ENCODE measurements at regions not wholly inside any gene's neighbourhood (a gene's known extent, or its start where the extent isn't known, plus 50 kb on each side); places are given as distances from the start of the nearest gene placed in this dataset.

DNA sequence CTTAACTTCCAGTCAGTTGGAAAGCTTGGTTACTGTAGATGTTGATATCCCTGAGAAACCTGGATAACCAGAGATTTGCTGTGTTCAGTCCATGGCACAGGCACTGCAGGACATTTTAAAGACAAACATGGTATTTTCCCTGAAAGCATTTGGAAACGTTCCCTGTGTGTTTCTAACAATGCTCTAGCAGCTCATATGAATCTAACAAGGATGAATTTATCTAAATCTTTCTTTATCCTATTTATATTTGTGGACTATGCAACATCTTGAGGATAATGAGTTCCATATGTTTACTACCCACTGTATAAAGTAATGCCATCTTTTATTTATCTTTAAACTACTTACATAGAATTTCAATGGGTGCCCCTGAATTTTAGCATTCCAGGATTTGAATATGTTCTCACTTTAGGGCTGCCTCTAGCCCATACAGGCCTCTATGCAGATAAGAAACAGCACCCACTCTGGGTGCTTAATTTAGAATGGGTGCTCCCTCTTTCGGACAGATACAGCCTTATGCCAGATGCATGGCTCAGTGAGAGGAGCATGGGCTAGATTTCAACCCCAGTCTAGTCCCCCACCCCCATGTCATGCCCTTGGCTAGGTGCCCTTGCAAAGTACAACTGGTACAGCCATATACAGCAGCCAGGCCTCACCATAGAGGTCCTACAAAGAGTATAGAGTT is 50.6 kb upstream of the NEMP2 start:
- H3K9me3 Mint-ChIP-seq (ENCODE audit: low read depth, unreplicated experiment): peaks cover 5% of the 10 kb centered on the region
- H3K36me3 Mint-ChIP-seq (ENCODE audit: insufficient read depth, unreplicated experiment): no peaks in the 10 kb centered on the region
- intact Hi-C loops (cut with micrococcal nuclease; ENCODE audit: unreplicated experiment): no loop called here
- TF ChIP-seq, protein P1, sequence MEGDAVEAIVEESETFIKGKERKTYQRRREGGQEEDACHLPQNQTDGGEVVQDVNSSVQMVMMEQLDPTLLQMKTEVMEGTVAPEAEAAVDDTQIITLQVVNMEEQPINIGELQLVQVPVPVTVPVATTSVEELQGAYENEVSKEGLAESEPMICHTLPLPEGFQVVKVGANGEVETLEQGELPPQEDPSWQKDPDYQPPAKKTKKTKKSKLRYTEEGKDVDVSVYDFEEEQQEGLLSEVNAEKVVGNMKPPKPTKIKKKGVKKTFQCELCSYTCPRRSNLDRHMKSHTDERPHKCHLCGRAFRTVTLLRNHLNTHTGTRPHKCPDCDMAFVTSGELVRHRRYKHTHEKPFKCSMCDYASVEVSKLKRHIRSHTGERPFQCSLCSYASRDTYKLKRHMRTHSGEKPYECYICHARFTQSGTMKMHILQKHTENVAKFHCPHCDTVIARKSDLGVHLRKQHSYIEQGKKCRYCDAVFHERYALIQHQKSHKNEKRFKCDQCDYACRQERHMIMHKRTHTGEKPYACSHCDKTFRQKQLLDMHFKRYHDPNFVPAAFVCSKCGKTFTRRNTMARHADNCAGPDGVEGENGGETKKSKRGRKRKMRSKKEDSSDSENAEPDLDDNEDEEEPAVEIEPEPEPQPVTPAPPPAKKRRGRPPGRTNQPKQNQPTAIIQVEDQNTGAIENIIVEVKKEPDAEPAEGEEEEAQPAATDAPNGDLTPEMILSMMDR (IDR thresholded peaks at IDR 0.05; ENCODE audit: unreplicated experiment): no peak
- no peak overlapping the region for H3K4me3 Mint-ChIP-seq (ENCODE audit: low read depth, unreplicated experiment)
- peaks cover 25% of the 10 kb centered on the region for H3K4me1 Mint-ChIP-seq (ENCODE audit: low read depth, unreplicated experiment)
- H3K27me3 Mint-ChIP-seq (ENCODE audit: unreplicated experiment): no peaks in the 10 kb centered on the region
- no peak overlapping the region for H3K27ac Mint-ChIP-seq (ENCODE audit: unreplicated experiment)
- CTCF ChIA-PET: interaction anchor here (1.2 kb wide), 1 partner anchor 23 kb away, joined by 3 read pairs; no protein-coding TSS in a partner anchor
- no peak for DNase-seq
- no TSS peak for BruUV-seq (replicated peaks)

DNA sequence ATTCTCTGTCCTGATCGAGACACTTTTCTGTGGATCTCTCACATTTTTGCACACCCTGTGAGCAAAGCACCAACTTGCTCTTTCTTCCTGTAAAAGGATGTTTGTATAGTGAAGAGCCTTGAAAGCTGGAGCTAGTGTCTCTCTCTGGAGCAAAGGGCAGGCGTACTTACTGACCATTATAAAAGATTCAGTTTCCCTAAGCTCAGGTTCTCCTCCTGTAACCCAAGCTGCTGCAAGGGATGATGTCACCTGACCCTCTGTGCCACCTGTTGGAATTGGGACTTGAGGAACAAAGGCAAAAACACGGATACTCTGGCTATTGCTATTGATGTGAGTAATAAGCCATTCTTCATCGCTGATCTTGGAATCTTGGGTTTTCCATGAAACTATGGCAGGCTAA is 52.6 kb upstream of the NEMP2 start:
- no TSS peak for BruUV-seq (replicated peaks)
- no peaks in the 10 kb centered on the region for H3K36me3 Mint-ChIP-seq (ENCODE audit: insufficient read depth, unreplicated experiment)

DNA sequence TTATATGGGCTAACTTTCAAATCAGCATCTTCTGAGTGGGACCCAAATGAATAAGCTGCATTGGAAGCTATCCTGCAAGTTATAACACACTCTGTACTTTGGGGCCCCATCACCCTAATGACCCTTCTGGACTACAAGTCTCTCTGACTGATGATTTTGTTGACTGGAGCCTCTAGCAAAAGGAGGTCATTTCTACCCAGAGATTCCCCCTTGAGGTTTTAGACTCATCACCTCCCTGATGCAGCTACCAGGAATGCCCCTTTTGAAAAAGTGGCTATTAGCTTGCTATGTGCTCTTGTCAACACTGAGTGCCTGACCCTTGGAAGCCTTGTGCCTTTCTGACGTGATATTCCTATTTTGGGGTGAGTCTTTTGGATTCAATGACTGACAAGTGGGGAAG is 54.5 kb upstream of the NEMP2 start:
- H3K4me3 Mint-ChIP-seq (ENCODE audit: low read depth, unreplicated experiment): no peak overlapping the region
- TF ChIP-seq, protein P1 (IDR thresholded peaks at IDR 0.05; ENCODE audit: unreplicated experiment): no peak
- H3K27me3 Mint-ChIP-seq (ENCODE audit: unreplicated experiment): no peaks in the 10 kb centered on the region
- H3K36me3 Mint-ChIP-seq (ENCODE audit: insufficient read depth, unreplicated experiment): no peaks in the 10 kb centered on the region
- no peak for DNase-seq
- intact Hi-C loops (cut with micrococcal nuclease; ENCODE audit: unreplicated experiment): no loop called here
- BruUV-seq (replicated peaks): no TSS peak
- H3K4me1 Mint-ChIP-seq (ENCODE audit: low read depth, unreplicated experiment): peaks cover 7% of the 10 kb centered on the region
- H3K9me3 Mint-ChIP-seq (ENCODE audit: low read depth, unreplicated experiment): peaks cover 4% of the 10 kb centered on the region
- no peak overlapping the region for H3K27ac Mint-ChIP-seq (ENCODE audit: unreplicated experiment)
- CTCF ChIA-PET: no interaction called here

More for the DNA sequence above, 52.6 kb upstream of the NEMP2 start:
- DNase-seq: no peak
- peaks cover 5% of the 10 kb centered on the region for H3K9me3 Mint-ChIP-seq (ENCODE audit: low read depth, unreplicated experiment)
- intact Hi-C loops (cut with micrococcal nuclease; ENCODE audit: unreplicated experiment): no loop called here
- CTCF ChIA-PET: no interaction called here
- H3K4me3 Mint-ChIP-seq (ENCODE audit: low read depth, unreplicated experiment): no peak overlapping the region
- no peaks in the 10 kb centered on the region for H3K27me3 Mint-ChIP-seq (ENCODE audit: unreplicated experiment)
- no peak overlapping the region for H3K27ac Mint-ChIP-seq (ENCODE audit: unreplicated experiment)
- TF ChIP-seq, protein P1 (IDR thresholded peaks at IDR 0.05; ENCODE audit: unreplicated experiment): no peak
- peaks cover 22% of the 10 kb centered on the region for H3K4me1 Mint-ChIP-seq (ENCODE audit: low read depth, unreplicated experiment)

DNA sequence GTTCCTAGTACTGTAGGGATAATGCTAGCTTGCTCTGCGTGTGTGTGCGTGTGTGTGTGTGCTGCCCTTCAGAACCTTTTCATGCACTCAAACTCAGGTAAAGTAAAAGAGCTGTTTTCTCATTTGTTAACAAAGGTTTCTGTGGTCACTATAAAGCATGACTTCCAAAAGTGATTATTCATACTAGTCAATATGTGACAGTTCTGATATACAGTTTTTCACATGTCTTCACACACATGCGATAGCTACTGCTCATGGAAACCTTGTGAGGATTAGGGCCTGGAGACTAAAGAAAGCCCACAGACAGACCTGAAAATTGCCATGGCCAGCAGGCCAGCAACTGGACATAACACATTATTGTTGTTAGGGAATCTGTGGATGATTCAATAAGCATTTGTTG is 56.9 kb upstream of the NEMP2 start:
- Mint-ChIP-seq H3K36me3 (ENCODE audit: insufficient read depth, unreplicated experiment) (no peaks in the 10 kb centered on the region), H3K4me3 (ENCODE audit: low read depth, unreplicated experiment) (no peak overlapping the region), H3K27me3 (ENCODE audit: unreplicated experiment) (no peaks in the 10 kb centered on the region), H3K4me1 (ENCODE audit: low read depth, unreplicated experiment) (peaks cover 7% of the 10 kb centered on the region), H3K9me3 (ENCODE audit: low read depth, unreplicated experiment) (peaks cover 3% of the 10 kb centered on the region), H3K27ac (ENCODE audit: unreplicated experiment) (no peak overlapping the region)
- no TSS peak for BruUV-seq (replicated peaks)
- TF ChIP-seq, protein P1 (IDR thresholded peaks at IDR 0.05; ENCODE audit: unreplicated experiment): no peak
- intact Hi-C loops (cut with micrococcal nuclease; ENCODE audit: unreplicated experiment): no loop called here
- DNase-seq: no peak
- CTCF ChIA-PET: no interaction called here

Data from Calu3 (cell line).